ENCODE measurements at regions not wholly inside any gene's neighbourhood (a gene's known extent, or its start where the extent isn't known, plus 50 kb on each side); places are given as distances from the start of the nearest gene placed in this dataset.

GRCh38 chr2:56021579-56021978 is 98.0 kb upstream of the EFEMP1 start:
- TF ChIP-seq EZH2 (IDR thresholded peaks at IDR 0.05; ENCODE audit: borderline replicate concordance, insufficient read depth, low read depth, low read length, poor library complexity, severe bottlenecking) (no peak), CTCF (IDR thresholded peaks at IDR 0.05) (no peak)

Data from B cell (primary cell).